ENCODE measurements at regions not wholly inside any gene's neighbourhood (a gene's known extent, or its start where the extent isn't known, plus 50 kb on each side); places are given as distances from the start of the nearest gene placed in this dataset.

DNA sequence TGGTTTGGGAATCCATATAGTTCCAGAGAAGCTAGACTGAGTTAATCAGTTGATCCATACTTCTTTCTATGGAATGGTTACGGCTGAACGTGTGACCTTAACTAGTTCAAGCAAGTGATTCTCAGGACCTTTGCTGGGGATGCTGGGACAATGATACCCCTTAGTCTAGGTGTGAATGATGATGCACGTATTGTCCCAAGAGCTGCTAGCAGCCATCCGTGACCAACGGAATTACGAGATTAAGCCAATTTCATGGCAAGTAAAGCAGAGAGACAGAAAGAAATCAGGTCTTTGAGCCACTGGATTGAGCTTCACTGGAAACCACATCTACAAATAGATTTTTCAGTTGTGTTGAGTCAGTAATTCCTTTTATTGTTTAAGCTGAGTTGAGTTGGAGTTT is 99.2 kb upstream of the LIFR start:
- no peak for DNase-seq (ENCODE audit: low read depth)
- TF ChIP-seq, protein P1, sequence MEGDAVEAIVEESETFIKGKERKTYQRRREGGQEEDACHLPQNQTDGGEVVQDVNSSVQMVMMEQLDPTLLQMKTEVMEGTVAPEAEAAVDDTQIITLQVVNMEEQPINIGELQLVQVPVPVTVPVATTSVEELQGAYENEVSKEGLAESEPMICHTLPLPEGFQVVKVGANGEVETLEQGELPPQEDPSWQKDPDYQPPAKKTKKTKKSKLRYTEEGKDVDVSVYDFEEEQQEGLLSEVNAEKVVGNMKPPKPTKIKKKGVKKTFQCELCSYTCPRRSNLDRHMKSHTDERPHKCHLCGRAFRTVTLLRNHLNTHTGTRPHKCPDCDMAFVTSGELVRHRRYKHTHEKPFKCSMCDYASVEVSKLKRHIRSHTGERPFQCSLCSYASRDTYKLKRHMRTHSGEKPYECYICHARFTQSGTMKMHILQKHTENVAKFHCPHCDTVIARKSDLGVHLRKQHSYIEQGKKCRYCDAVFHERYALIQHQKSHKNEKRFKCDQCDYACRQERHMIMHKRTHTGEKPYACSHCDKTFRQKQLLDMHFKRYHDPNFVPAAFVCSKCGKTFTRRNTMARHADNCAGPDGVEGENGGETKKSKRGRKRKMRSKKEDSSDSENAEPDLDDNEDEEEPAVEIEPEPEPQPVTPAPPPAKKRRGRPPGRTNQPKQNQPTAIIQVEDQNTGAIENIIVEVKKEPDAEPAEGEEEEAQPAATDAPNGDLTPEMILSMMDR (IDR thresholded peaks at IDR 0.05; ENCODE audit: insufficient read depth, low read depth, low read length, missing control alignments) = no peak
- no peak overlapping the region for H3K4me3 ChIP-seq (ENCODE audit: low read length)

DNA sequence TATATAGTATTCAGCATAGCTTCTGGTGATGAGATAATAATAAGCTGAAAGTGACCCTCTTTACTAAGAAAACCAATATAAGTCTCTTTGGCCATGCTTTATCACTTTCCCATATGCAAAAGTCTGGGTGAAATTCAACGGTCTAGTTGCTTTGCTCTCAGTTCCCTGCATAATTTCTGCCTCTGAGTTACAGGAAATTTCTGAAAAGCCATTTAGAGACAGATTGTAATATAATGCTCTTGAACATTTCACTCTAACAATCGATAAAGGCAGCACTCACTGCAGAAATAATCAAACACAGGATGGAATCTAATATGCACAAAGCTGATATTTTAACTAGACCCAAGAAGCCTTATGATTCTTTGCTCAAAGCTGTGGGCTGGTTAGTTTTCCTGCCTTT is 100.1 kb upstream of the LIFR start:
- no peak overlapping the region for H3K4me3 ChIP-seq (ENCODE audit: low read length)
- TF ChIP-seq, protein P1 (IDR thresholded peaks at IDR 0.05; ENCODE audit: insufficient read depth, low read depth, low read length, missing control alignments) = no peak
- no peak for DNase-seq (ENCODE audit: low read depth)

DNA sequence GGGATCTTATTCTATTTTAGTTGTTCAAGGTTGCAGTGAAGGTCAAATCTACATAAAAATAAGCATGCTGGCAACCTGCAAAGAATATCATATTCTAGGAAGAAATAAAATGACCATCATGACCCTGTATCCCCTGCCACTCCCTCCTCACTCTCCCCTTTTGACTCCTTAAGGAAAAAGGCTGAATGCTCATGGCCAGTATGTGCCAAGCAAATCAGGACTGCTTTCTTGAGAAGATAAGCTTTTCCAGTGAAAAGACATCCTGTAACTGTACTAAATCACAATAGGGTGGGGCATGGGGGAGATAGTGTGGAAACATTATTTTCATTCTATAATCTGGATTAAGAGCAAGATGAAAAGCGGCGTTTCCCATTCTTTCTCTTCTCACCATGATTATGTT is 100.6 kb upstream of the LIFR start:
- TF ChIP-seq, protein P1 (IDR thresholded peaks at IDR 0.05; ENCODE audit: insufficient read depth, low read depth, low read length, missing control alignments) = no peak
- DNase-seq (ENCODE audit: low read depth) = no peak
- H3K4me3 ChIP-seq (ENCODE audit: low read length) = no peak overlapping the region

DNA sequence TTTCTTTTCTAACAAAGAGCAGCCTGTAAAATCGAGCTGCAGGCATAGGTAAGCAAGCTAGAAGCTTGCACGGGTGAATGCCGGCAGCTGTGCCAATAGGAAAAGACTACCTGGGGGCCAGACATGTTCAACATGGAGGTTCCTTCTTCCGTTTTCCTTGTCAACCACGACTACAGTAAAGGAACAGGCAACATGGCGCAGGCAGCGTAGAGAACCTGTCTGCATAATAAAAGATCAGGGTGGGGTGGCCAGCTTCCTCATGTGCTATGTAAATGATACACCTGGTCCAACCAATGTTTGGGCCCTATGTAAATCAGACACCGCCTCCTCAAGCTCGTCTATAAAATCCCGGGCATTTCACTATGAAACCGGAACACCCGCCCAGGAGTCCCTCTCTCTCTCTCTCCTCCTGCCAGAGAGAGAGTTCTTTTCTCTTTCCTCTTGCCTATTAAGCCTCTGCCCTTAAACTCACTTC is 103.8 kb upstream of the LIFR start:
- DNase-seq (ENCODE audit: low read depth) = peak; percentile 76
- TF ChIP-seq, protein P1 (IDR thresholded peaks at IDR 0.05; ENCODE audit: insufficient read depth, low read depth, low read length, missing control alignments) = no peak
- H3K4me3 ChIP-seq (ENCODE audit: low read length) = no peak overlapping the region

DNA sequence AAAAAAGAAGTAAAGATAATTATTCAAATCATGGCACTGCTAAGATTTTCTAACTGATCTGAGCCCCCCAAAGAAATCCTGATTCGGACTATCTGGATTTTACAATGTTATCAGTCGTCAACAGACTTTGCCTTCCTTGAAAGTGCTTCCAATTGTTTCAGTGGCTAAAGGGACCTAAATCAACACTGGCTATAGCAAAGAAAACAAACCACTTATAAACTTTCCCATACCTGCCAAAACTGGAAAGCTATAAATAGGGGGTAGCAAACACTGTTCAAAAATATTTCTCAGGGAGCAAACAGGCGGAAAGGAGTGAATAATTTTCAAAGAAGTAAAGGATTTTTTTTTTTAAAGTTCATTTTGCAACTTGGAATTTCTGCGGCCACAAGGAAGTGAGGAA is 105.6 kb upstream of the LIFR start:
- no peak overlapping the region for H3K4me3 ChIP-seq (ENCODE audit: low read length)
- no peak for DNase-seq (ENCODE audit: low read depth)
- TF ChIP-seq, protein P1 (IDR thresholded peaks at IDR 0.05; ENCODE audit: insufficient read depth, low read depth, low read length, missing control alignments) = no peak

DNA sequence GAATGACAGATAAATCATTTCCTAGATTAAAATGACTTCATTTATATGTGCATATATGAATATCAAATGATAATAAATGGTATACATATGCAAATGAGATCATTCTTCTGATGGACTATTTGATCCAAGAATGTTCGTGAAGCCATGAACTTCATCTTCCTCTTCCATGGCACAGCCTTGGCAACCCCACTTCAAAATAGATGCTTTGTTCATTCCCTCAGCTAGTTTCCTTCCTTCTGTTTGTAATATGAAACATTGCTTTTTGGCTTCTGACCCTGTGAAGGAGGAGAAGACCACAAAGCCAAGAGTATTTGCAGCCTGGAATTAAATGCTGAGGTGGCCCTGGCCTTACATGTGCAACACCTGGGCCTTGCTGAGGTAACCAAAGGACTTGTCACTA is 106.8 kb upstream of the LIFR start:
- TF ChIP-seq, protein P1 (IDR thresholded peaks at IDR 0.05; ENCODE audit: insufficient read depth, low read depth, low read length, missing control alignments) = no peak
- DNase-seq (ENCODE audit: low read depth) = no peak
- no peak overlapping the region for H3K4me3 ChIP-seq (ENCODE audit: low read length)

DNA sequence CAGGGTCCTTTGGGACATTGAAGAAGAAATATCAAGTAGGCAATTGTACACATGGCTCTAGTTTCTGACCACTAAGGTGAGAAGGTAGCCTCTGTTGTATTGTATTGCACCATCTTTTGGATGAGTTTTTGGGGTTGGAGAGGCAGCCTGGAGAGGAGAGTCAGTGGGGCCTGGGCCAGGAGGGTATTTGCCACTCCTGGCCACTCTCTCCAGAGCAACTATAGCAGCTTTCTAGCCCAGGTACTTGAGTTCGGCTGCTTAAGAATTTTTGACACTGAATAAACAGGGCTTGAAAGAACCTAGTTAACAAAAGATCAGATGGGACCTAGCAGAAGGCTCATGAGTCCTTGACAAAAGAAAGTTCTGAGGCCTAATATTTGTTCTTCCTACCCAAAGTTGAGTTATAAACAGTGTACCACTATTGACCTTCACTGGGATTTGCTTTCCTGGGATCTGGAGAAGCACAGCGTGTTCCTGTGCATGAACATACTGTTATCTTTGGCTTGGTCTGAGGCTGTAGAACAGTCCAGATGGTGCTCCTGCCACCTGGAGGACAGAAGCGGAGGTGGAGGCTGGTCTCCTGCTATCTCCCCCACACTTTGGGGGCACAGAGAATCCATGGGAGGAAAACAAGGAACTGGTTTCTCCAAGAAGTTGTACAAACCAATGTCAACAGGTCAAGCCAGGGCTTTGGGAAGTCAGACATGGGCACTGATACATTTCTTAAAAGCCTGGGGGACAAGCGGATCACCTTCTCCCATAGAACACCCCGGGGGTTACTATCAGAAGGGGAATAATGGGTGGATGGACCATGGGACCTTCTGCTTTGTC is 110.4 kb upstream of the LIFR start:
- DNase-seq (ENCODE audit: low read depth) = peak; percentile 29
- TF ChIP-seq, protein P1 (IDR thresholded peaks at IDR 0.05; ENCODE audit: insufficient read depth, low read depth, low read length, missing control alignments) = peak; percentile 49
- H3K4me3 ChIP-seq (ENCODE audit: low read length) = no peak overlapping the region
